Spleen (tissue), 7 donors: ENCODE measurements at regions not wholly inside any gene's neighbourhood (a gene's known extent, or its start where the extent isn't known, plus 50 kb on each side); places are given as distances from the start of the nearest gene placed in this dataset.

Experiments used
- CTCF ChIP-seq, 11 experiments: fragments of 200-600 bp in 7 of 11; fragments of 450-650 bp in 4 of 11; sonication (generic) in 4 of 11; IDR thresholded peaks in 8 of 11; conservative IDR thresholded peaks in 3 of 11; 1 replicate in 7 of 11; 2 replicates in 4 of 11; pipeline versions ENCODE4 v1.4.0 to v1.8.0; 2016 to 2021; ENCODE audit warnings: antibody characterized with exemption in 11 of 11, inconsistent platforms in 4 of 11, mild to moderate bottlenecking in 1 of 11
- POLR2A ChIP-seq, 3 donors: fragments of 450-650 bp; IDR thresholded peaks; one replicate each; pipeline ENCODE4 v1.5.1; 2017; ENCODE audit warnings: antibody characterized with exemption in 3 of 3, mild to moderate bottlenecking in 1 of 3
- donor health status: DM: no; HTN: no; CAD: no; lungs with moderate emphysema.
- donor health status: DM: no; HTN: no; CAD: no.
- donor health status: DM: no; HTN: no; CAD: no.

GRCh38 chr17:72033334-72033733, 87.5 kb upstream of the SOX9 start:
- no peak for TF ChIP-seq POLR2A (IDR thresholded peaks at IDR 0.05)
- TF ChIP-seq CTCF (IDR thresholded peaks at IDR 0.05 in 8 of 11, conservative IDR thresholded peaks at IDR 0.05 in 3 of 11), result no peak
